Esophagus mucosa (tissue), 1 donor: ENCODE measurements at regions not wholly inside any gene's neighbourhood (a gene's known extent, or its start where the extent isn't known, plus 50 kb on each side); places are given as distances from the start of the nearest gene placed in this dataset.

Source experiments
- ATAC-seq: fragments of 200-7000 bp; cut with Tn5 transposase; one replicate; pipeline ENCODE4 v1.9.1; 2020
- donor health status: DM: yes; HTN: yes; CAD: no.

DNA sequence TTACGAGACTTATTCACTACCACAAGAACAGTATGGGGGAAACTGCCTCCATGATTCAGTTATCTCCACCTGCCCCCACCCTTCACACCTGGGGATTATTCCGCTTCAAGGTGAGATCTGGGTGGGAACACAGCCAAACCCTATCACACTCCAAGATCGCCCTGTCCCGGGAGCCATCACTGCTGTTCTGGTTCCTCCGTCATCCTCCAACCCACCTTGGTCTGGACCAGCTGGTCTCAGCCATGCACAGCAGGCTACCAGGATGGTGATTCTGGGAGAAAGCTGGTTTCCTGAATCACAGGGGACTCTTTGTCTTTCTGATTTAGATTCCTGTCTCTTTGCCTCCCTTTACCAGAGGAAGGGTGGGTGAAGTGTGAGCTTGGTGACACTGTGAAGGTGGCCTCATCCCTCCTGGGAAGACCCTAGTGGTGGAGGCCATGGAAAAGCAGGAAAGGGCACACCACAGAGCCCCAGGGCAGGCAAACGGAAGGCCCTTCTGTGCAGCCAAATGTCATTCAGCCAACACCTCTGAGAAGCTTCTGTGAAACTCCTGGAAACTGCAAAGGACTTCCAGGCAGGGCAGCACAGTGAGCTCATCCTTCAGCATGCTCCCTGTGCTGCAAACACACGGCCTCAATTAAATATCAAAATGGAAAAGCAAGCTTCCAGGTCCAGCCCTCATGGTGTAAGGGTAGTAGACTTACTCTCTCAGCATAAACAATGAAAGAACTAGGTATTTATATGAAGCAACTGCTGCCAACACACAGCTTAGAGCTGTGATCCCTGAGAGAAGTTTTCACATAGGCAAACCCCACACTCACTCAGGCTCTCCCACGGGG, 169.8 kb downstream of the ANKRD60 start:
- no peak for ATAC-seq

DNA sequence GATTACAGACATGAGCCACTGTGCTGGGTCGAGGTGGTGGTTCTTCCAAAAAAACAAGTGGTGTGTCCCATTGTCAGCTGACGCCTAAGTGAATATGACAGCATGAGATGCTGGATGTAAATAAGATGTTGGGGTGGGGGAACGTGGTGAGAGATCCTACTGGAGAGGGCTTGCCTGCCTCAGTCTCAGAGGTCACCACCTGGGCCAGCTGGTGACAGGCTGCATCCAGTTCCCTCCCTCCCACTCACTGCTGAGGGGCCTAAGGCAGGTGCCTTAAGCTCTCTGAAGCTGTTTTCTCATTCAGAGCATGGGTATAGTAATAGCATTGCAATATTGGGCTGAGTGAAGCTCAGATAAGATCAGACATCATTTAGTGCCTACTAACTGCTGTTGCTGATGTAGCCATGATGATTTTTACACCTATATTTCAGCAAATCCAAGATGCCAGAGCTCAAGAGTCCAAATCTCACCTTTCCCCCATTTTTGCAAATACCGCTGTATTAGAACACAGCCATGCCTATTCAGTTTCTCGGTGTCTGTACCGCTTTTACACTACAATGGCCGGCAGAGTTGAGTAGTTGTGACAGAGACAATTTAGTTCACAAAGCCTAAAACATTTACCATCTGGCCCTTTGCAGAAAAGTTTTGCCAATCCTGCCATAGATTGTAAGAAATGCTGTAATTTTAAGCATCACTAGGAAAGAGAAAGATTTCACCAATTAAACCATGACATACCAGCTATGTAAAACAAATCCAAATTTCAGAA, 171.3 kb downstream of the ANKRD60 start:
- ATAC-seq, result no peak

DNA sequence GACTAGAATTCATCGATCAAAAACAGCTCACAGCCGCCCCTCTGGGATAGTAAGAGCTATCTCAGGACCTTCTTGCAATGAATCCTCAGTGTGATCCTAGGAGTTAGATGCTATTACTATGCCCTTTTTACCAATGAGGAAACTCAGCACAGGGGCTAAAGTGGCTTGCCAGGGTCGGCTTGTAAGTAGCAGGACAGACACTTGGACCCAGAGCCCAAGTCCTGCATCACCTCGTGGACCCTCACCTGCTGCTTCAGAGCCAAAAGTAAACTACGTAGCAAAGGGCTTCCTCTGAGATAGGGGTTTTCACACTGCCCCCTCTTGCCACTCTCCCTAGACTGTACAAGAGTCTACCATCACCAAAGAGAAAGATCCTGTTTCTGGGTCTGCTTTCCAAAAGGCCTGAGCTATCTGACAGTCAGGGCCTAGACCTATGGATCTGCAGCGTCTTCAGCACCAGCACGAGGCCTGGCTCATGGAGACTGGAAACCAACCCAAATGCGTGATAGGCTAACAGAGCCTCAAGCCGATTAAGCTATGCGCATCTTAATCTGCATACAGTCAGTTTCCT, 172.3 kb downstream of the ANKRD60 start:
- ATAC-seq, result no peak

DNA sequence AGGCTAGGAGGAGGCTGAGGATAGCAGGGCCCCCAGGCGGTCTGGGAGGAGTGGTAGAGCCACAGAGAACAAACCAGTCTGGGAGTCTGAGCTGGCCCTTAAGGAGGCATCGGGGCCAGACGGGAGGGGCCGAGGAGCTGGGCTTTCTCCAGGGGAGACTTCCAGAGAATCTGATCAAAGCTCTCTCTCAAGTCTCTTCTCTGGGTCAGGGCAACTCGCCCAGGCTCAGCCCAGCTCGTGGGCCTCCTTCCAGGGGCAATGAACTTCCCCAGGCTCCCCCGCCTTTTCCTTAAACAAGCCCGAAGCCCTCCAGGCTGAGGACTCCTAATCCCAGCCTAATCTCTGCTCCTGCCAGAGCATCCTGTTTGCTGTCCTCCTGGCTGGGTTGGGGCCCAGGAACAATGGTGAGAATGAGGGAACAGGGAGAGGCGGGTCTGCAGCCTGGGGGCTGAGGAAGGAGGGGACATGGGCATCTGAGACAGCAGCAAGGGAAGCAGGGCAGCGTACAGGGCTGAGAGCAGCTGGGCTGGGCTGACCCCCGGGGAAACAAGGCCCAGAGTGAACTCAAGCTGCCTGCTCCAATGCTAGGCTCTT, 173.6 kb downstream of the ANKRD60 start:
- peak; percentile 53 for ATAC-seq

DNA sequence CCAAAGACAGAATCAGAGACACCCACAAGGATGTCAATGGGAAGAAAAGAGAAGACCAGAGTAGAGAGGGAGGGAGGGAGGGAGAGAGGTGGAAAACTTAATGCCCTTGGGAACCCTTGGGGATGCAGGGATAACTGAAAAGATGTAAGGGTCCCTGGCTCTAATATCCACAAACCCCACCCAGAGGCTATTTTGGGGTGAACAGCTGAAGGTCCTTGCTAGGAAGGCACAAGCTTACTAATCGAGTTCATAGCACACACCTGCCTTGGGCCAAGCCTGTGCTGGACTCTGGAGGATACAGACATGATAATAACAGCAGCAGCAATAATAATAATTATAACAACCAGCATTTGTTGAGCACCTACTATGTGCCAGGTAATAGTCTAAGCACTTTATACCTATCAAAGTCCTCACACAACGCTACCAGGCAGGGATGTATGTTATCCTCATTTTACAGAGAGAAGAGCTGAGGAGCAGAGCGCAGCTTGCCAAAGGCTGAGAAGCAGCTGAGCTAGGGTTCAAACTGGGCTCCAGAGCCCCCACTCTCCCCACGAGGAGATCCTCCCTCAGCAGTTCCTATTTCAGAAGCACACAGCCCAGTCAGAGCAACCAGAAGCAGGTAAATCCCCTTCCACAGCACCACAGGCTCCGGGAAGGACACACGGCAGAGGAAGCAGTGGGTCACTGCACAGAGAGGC, 174.2 kb downstream of the ANKRD60 start:
- no peak for ATAC-seq

DNA sequence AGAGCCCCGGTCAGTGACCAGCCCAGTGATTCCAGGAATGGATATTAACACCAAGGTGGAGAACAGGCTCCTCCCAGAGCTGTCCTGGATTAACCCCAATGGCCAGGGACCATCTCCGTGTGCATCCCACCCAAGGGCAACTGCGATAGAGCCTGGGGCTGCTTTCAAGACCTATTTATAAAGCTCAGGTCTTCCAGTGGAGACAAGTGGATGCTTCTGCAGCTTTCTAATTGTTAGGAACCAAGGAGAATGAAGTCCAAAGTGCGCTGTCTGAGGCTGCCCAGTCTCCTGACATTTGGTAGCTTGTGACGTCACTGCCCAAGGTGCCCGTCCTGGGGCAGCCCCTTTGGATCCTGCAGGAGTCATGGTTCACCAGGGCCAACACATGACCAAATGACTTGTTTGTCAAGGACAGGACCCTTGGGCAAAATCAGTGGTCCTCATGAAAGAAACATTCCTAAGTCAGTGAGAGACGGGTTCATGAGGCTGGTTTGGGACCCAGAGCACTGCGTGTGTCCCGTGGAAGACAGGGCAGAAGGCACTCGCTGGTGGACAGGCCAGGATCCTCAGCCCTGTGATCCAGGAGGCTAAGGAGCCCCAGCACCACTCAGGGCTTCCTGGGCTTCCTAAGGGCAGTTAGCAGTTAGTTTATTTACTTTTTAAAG, 174.9 kb downstream of the ANKRD60 start:
- no peak for ATAC-seq

DNA sequence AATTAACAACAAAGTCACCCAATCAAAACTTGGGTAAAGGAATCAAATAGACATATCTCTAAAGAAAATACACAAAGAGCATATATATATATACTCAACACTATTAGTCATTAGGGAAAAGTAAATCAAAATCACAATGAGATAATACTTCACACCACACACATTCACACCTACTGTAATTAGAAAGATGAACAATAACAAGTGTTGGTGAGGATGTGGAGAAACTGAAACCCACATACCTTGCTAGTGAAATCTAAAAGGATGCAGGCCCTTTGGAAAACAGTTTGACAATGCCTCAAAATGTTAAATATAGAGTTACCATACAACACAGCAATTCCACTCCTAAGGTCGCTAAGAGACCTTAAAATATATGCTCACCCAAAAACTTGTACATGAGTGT, 177.1 kb downstream of the ANKRD60 start:
- no peak for ATAC-seq

DNA sequence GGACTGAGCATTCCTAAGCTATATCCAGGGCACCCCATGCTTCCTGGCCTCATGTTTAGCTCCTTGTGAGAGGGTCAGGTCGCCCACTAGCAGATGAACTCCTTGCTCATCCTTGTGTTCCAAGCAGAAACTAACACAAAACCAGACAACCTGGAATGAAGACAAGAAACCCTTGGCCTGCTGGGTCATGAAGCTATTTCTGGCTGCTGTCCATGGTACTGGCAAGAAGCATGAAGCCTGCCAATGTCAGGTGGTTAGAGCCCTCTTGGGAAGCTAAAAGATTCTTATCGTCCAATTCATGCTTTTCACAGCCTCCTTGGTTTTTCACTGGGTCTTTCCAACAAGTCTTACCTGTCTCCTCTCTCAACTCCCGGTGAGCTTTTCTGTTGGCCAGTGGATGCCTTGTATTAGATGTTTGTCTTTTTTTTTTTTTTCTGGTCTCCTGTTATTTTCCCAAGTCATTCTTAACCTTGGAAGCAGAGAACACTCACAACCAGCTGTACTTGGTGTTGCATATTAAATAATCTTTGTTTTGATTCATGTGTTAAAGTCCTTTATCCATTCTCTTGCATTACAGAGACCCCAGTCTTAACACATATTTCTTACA, 180.3 kb downstream of the ANKRD60 start:
- ATAC-seq, result no peak

DNA sequence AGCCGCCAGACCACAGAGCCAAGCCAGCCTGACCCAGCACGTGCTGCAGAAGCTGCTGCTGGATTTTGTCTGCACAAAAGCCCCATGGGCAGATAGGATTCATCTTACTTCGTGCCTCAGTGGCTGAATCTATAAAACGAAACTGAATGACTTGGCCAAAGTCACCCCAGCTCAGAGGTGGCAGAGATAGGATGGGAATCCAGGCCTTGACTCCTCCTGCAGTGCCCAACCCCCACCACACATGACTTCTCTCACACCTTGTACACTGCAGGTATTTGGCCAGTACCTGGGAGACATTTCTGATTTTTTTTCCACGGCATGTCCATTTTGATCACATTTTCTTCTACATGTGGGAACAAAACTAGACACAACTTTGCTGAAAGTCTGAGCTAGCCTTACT, 182.1 kb downstream of the ANKRD60 start:
- no peak for ATAC-seq

DNA sequence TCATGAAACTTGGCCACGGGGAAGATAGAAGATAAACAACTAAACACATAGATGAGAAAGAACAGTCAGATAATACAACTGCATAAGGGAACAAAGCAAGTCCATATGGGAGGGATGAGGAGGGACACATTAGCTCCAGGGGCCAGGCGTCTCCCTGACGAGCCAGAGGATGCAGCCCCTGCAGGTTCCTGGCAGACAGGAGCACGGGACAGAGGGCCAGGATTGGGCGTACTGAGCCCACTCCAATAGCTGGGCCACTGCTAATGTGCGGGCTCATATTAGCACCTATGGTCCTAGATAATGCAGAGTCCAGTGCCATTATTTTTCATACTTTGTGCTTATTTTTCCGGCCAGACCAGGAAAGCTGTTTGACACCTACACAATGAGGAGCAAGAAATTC, 182.9 kb downstream of the ANKRD60 start:
- ATAC-seq, result no peak

DNA sequence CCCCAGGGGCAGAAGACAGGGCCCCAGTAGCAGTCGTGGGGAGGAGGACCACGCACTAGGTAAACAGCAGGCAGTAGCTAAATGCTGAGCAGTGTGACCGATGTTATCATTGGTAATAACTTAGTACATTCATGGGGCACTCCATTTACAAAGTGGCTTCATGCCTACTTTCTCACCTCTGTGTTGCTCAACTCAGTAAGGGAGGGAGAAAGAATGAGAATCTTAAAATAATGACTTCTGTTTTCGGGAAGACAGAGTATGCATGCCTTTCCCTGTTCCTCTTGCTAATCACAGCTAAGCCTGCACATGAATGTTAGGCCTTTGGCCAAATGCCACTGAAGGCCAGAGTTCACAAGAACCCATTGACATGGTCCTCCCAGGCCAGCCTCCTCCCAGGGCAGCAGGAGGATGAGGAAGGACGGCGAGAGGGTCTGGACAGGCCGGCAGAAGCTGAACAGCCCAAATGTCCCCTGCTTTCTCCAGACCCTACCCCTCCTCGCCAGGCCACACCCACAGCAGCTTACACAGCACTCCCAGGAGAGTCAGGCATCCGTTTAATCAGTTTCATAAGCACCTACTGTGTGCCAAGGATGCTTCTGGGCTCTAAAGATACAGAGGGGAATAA, 183.4 kb downstream of the ANKRD60 start:
- no peak for ATAC-seq

DNA sequence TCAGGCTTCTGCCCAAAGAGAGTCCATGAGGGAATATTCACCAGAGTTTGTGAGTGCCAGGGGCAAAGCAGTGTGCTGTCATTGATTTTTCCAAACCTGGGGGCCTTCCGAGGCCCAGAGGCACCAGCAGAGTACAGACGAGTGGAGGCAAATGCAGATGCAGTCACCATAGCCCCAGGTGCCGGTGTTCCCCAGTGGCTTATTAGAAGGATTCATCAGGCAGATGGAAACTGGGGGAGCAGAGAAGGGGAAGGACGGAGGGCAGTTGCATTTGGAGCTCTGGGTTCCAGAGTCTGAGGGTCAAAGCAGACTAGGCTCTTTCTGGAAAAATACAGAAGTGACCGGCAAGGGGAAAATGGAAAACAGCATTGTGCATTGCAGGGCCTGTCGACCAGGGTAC, 184.2 kb downstream of the ANKRD60 start:
- ATAC-seq, result no peak

DNA sequence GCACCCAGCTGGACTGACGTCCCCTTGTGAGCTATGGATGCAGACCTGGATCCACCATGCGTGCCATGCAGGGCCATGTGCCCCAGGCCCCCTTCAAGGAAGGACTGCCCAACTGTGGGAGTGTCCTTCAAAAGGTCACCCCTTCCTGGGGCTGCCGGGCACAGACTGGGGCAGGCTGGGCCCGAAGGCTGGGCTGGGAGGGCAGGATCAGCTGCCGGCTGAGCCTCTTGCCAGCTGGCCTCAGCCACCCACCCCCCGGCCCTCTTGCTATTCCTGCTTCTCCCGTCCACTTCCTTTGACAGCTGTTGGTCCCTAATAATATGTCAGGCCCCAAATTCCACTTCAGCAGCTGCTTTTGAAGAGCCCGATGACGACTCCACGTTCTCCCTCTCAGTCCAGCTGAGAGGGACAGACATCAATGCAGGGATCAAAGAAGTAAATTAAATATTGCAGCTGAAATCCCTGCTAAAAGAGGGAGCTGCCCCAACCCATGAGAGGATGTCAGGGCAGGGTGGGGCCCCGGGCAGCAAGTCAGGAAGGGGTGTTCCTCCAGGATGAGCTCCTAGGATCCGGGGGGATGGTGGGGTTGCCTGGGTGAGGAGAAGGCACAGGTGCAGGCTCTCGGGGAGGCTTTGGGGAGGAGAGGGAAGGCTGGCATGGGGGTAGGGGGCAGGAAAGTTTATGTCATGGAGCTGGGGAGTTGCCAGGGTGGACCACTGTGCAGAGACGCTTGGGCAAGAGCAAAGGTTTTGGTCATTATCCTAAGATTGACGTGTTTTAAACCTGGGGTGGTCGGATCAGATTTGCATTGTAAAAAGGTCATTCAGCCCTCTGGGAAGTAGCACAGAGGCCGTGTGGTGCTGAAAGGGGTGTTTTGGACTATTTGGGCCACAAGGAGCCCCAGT, 185.0 kb downstream of the ANKRD60 start:
- ATAC-seq, result no peak

DNA sequence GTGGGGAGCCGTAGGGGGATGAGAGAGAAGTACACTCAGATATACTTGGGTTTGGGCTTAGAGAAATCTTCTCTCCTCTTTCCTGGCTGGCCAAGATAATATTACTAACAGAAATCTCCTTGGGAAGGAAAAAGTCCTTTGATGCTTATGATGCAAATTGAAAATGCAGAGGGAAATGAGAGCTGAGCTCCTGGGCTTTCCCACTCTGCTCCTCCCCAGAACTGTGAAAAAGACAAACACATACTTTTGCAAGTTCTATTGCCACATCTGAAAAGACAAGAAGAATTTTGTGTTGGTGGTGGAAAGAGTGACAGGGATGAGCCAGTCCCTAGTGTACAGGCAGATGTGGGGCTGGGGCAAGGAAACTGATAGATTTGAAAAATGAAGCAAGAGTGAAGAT, 185.9 kb downstream of the ANKRD60 start:
- no peak for ATAC-seq

DNA sequence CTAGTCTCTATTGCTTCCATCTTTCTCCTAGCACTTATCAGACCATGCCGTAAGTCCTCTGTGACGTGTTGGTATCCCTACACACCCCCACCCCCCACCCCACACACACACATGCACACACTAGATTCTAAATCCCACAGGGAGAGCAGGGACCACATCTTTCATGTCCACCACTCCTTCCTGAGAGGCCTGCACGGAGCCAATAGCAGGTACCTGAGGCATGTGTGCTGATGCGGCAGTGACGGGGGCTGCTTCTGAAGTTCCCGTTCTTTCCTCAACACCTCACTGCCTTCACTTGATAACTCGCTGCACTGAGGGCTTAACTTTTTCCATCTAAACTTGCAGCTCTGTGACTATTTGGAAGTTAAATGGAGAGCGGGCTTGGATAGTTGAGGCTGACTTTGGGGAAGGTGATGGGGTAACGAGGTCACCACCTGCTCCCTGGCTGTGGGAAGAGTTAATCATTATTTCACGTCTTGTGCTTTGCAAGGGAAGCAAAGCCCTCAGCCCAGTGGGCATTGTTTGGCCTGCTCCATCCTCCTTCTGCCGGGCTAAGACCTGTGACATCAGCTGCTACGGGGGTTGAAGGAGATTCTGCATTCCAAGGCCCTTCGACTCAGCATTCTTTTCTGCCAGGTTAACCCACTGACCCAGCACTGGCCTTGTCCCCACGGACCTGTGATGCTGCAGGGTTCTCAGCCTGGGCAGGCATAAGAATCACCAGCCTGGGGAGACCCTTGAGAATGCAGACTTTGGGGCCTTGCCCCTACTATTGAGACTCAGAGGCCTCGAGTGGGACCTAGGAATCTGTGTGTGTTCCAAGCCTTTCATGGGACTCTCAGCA, 187.8 kb downstream of the ANKRD60 start:
- ATAC-seq, result no peak

DNA sequence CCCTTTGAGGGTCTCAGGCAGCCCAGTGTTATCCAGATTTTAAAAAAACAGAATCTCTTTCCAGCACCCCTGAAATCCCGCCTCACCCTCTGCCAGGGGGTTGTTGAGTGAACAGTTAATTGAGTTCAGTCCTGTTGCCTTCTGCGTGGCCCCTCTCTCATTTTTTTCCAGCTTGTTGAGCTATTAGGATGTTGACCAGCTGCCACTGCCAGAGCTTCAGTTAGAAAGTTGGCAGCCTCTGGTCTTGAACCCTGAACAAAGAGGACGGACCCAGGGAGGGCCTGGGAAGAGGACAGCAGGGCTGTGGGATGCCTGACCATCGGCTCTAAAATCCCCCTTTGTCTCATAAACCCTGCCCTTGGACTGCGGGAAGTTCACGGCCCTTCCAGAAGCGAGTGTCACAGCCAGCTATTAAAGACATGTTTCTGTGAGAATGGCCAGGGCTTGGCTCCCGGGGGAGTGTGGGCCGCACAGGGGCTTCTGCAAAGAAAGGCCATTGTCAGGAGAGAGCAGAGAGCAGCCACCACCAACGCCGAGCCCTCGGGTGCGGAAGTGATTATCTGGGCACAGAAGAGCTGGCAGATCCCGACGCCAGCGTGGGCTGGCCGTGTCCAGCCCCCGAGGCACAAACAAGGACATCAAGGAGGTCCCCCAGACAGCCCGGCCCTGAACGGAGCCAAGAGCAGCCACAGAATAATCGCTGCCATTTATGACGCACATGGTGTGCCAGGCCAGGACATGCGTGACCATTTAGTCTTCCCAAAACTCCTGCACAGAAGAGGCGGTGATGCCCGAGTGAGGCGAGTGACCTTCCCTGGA, 189.0 kb downstream of the ANKRD60 start:
- no peak for ATAC-seq

DNA sequence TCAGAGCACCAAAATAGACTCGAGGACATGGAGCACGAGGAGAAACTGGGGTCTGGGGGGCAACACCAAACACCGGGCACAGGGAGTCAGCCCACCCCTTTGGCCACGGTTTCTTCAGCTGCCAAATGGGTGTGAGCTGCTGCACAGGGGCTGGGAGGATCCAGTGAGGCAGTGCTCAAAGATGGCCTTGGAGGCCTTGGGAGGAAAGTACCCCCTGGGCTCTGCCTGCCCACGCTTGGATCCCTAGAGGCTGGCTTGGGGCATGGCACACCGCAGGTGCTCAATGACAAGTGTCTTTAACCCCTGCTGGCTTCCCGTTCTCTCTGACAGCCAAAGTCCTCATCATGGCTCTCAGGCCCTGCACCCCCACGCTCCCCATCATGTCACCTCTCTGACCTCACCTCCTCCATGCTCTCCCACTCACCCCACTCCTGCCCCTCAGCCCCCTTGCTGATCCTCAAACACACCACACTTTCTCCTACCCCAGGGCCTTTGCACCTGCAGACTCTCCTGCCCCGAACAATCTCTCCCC, 190.3 kb downstream of the ANKRD60 start:
- ATAC-seq, result no peak

DNA sequence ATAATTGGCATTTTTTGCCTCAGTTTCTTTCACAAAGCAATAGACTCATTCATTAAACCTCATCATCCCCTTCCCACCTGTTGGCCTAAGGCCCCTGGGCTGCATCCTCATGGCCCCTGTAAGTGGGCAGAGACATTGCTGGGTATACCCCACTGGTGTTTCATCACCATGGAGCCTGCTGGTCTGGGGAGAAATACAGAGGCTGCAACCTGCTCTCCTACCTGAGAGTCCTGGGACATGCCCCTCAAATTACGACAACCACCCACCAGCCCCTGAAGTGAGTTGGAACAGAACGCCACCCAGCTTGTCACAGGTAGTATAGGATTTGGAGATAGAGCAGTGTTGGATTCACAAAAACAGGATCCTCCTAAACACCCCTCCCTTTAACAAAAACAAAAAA, 190.8 kb downstream of the ANKRD60 start:
- ATAC-seq, result no peak
